ENCODE measurements at regions not wholly inside any gene's neighbourhood (a gene's known extent, or its start where the extent isn't known, plus 50 kb on each side); places are given as distances from the start of the nearest gene placed in this dataset.
"Not testable (repeated sequence)": the region's sequence is repeated elsewhere in the genome, so short reads cannot be mapped to it uniquely, and the experiment has no call there.

DNA sequence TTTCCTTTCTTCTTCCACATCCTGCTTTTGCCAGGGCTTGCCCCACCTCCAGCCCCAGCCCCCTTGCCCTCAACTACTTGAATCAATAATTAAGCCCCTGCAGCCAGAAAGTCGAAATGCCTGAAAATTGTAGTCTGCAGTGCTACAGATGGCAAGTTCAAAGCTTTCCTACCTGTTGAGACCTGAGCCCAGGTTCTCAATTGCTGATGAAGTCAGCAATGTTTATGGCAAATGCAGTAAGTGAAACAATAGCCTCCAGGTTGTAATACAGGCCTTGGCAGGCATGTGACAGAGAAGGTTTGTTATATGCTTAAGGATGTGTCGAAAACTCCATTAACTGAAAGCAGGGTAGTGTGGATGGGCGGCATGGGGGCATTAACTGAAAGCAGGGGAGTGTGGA, 181.1 kb upstream of the SESN3 start:
- TF ChIP-seq, protein P1, sequence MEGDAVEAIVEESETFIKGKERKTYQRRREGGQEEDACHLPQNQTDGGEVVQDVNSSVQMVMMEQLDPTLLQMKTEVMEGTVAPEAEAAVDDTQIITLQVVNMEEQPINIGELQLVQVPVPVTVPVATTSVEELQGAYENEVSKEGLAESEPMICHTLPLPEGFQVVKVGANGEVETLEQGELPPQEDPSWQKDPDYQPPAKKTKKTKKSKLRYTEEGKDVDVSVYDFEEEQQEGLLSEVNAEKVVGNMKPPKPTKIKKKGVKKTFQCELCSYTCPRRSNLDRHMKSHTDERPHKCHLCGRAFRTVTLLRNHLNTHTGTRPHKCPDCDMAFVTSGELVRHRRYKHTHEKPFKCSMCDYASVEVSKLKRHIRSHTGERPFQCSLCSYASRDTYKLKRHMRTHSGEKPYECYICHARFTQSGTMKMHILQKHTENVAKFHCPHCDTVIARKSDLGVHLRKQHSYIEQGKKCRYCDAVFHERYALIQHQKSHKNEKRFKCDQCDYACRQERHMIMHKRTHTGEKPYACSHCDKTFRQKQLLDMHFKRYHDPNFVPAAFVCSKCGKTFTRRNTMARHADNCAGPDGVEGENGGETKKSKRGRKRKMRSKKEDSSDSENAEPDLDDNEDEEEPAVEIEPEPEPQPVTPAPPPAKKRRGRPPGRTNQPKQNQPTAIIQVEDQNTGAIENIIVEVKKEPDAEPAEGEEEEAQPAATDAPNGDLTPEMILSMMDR (conservative IDR thresholded peaks at IDR 0.05; ENCODE audit: low read length) = no peak
- H3K4me3 ChIP-seq (ENCODE audit: low read length) = no peak overlapping the region
- no peak for DNase-seq (ENCODE audit: low read depth)

DNA sequence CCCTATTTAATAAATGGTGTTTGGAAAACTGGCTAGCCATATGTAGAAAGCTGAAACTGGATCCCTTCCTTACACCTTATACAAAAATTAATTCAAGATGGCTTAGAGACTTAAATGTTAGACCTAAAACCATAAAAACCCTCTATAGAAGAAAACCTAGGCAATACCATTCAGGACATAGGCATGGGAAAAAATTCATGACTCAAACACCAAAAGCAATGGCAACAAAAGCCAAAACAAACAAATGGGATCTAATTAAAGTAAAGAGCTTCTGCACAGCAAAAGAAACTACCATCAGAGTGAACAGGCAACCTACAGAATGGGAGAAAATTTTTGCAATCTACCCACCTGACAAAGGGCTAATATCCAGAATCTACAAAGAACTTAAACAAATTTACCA, 179.7 kb upstream of the SESN3 start:
- H3K4me3 ChIP-seq (ENCODE audit: low read length); DNase-seq (ENCODE audit: low read depth): not testable (repeated sequence)

DNA sequence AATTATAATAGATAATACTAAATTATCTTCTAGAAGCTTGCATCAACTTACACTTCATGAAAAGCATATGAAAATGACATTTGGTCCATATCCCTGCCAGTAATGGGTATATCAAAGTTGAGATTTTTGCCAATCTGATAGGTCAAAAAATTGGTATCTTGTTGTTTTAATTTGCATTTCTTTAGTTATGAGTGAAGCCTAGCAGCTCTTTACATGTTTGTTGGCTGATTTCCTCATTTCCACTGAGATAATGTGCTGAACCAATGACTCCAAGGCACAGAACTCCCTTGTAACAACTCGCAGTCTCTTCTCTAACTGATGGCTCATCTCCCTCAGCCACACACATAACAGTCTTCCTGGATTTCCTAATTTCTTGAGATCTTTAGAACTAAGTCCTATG, 175.3 kb upstream of the SESN3 start:
- DNase-seq (ENCODE audit: low read depth) = no peak
- H3K4me3 ChIP-seq (ENCODE audit: low read length) = no peak overlapping the region
- TF ChIP-seq, protein P1 (conservative IDR thresholded peaks at IDR 0.05; ENCODE audit: low read length) = no peak

DNA sequence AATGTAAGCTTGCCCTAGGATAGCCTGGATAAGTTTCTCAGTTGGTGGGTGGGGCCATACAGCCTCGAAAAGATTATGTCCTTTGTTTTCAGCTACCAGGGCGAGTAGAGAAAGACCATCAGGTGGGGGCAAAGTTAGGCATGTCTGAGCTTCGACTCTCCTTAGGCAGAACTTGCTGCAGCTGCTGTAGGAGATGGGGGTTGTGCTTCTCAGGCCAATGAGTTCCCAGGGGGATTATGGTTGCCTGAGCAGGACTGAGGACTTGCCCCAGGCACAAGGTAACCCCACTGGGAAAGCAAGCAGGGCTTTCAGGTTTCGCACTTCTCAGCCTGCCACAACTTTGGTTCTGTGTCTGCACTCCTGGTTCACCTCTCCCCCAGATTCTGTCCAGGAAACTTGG, 173.4 kb upstream of the SESN3 start:
- DNase-seq (ENCODE audit: low read depth) = no peak
- H3K4me3 ChIP-seq (ENCODE audit: low read length) = no peak overlapping the region
- TF ChIP-seq, protein P1 (conservative IDR thresholded peaks at IDR 0.05; ENCODE audit: low read length) = no peak

DNA sequence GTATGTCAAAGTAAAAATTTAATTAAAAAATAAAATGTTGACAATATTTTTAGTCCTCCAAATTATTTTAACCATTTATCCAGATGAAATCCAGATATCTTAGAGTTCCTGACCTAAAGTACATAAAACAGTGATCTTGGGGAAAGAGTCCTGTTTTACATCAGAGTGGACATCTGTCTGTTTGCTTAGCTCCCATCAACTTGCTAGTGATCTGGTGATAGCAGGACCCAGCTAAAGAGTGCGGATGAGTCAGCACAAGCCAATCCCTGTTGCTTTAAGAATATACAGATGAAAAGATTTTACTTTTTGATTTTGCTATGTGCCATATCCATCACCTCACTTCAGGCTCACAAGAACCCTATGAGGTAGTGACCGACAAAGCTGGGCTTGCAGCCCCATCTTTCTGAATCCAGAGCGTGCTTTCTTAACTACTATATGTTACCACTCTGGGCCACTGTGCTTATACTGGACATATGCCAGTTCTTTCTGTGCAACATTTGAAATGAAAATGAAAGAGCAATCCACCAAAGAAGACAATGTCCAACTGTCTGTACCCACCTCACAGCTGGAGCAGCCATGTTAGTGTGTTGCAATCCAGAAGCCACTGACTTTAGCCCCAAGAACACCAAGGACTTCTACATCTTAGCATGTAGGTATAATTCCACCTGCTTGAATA, 167.6 kb upstream of the SESN3 start:
- no peak overlapping the region for H3K4me3 ChIP-seq (ENCODE audit: low read length)
- TF ChIP-seq, protein P1 (conservative IDR thresholded peaks at IDR 0.05; ENCODE audit: low read length) = no peak
- no peak for DNase-seq (ENCODE audit: low read depth)

DNA sequence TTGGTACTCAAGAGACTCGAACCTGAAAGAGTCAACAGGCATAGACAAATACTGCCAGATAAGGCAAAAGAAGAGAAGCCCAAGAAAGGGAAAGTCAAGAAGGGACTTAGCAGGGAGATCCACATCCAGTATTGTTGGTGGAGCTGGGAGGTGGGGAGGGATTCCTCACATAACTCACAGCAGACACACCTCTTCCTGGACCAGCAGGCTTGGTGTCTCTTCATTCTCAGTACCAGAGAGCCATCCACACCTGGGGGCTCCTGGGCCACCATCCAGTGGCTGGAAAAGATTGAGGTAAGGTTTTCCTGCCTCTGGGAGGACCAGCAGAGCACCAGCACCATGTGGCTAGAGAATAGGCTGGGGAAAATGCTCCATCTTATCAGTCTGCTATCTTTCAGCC, 161.6 kb upstream of the SESN3 start:
- no peak for DNase-seq (ENCODE audit: low read depth)
- TF ChIP-seq, protein P1 (conservative IDR thresholded peaks at IDR 0.05; ENCODE audit: low read length) = no peak
- H3K4me3 ChIP-seq (ENCODE audit: low read length) = no peak overlapping the region

DNA sequence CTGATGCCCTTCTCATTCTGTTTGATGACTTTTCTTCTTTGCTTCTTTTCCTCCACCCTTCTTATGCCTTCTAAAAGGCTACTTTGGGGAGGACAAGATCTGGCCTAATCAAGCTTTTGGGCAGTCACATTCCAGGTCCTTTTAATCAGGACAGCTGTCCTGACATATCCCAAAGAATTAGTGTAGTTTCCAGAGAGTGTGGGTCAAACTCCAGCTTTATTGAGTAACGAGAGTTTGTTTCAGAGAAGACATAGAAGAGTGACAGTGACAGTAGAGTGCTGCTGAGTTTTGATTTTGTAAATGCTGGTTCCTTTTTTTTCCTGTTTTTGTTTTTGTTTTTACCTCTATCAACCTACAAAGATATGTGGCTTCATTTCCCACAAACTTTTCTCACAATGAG, 158.4 kb upstream of the SESN3 start:
- DNase-seq (ENCODE audit: low read depth) = no peak
- no peak overlapping the region for H3K4me3 ChIP-seq (ENCODE audit: low read length)
- TF ChIP-seq, protein P1 (conservative IDR thresholded peaks at IDR 0.05; ENCODE audit: low read length) = no peak

DNA sequence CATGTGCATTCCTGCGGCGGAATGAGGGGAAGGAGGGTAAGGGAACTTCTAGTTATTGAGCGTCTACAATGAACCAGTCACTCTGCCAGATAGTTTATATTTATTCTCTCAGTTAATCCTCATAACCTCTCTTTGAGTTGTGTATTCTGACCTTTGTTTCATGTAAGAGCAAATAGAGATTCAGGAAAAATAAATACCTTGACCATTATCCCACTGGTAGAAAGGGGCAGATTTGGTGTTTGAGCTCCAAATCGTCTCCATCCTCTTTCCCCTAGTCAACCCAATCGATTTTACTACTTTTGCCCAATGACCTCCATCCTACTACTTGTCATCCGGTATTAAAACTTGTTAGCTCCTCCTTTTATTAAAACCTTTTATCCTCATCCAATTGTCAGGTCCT, 157.1 kb upstream of the SESN3 start:
- TF ChIP-seq, protein P1 (conservative IDR thresholded peaks at IDR 0.05; ENCODE audit: low read length) = no peak
- DNase-seq (ENCODE audit: low read depth) = no peak
- no peak overlapping the region for H3K4me3 ChIP-seq (ENCODE audit: low read length)
